GM19452 (cell line): ENCODE measurements at regions not wholly inside any gene's neighbourhood (a gene's known extent, or its start where the extent isn't known, plus 50 kb on each side); places are given as distances from the start of the nearest gene placed in this dataset.
"Not testable (repeated sequence)": the region's sequence is repeated elsewhere in the genome, so short reads cannot be mapped to it uniquely, and the experiment has no call there.

ENCODE experiments used
- ATAC-seq: cut with Tn5 transposase; IDR thresholded peaks from one replicate; pipeline ENCODE4 v1.9.1; 2021; ENCODE audit not compliant: unreplicated experiment

- no peak for ATAC-seq
These were observed 222.9 kb upstream of the KCNK2 start for GRCh38 chr1:214859647-214860046.

GRCh38 chr1:214861615-214862014, 220.9 kb upstream of the KCNK2 start:
- no peak for ATAC-seq

GRCh38 chr1:214862421-214862820, 220.1 kb upstream of the KCNK2 start:
- no peak for ATAC-seq

GRCh38 chr1:214864896-214865688, 217.4 kb upstream of the KCNK2 start:
- ATAC-seq = no peak

GRCh38 chr1:214870426-214870825, 212.1 kb upstream of the KCNK2 start:
- not testable (repeated sequence) for ATAC-seq

- ATAC-seq = no peak
These were observed 201.6 kb upstream of the KCNK2 start for GRCh38 chr1:214880956-214881355.

GRCh38 chr1:214882616-214883015, 199.9 kb upstream of the KCNK2 start:
- no peak for ATAC-seq

GRCh38 chr1:214895011-214895600, 187.4 kb upstream of the KCNK2 start:
- ATAC-seq = no peak

- no peak for ATAC-seq
These were observed 185.6 kb upstream of the KCNK2 start for GRCh38 chr1:214896921-214897320.

GRCh38 chr1:214897581-214897980, 185.0 kb upstream of the KCNK2 start:
- no peak for ATAC-seq

- no peak for ATAC-seq
These were observed 184.4 kb upstream of the KCNK2 start for GRCh38 chr1:214898161-214898560.

GRCh38 chr1:214898718-214899117, 183.8 kb upstream of the KCNK2 start:
- no peak for ATAC-seq

GRCh38 chr1:214899908-214900460, 182.6 kb upstream of the KCNK2 start:
- no peak for ATAC-seq

- ATAC-seq = no peak
These were observed 181.9 kb upstream of the KCNK2 start for GRCh38 chr1:214900590-214900989.

GRCh38 chr1:214901718-214902117, 180.8 kb upstream of the KCNK2 start:
- no peak for ATAC-seq

- ATAC-seq = no peak
These were observed 179.8 kb upstream of the KCNK2 start for GRCh38 chr1:214902636-214903320.

GRCh38 chr1:214912127-214912526, 170.4 kb upstream of the KCNK2 start:
- ATAC-seq = no peak

GRCh38 chr1:214913966-214914365, 168.6 kb upstream of the KCNK2 start:
- no peak for ATAC-seq

- ATAC-seq = no peak
These were observed 165.4 kb upstream of the KCNK2 start for GRCh38 chr1:214917081-214917635.

- no peak for ATAC-seq
These were observed 163.8 kb upstream of the KCNK2 start for GRCh38 chr1:214918745-214919144.

- no peak for ATAC-seq
These were observed 162.2 kb upstream of the KCNK2 start for GRCh38 chr1:214920337-214920736.
